Peyer's patch (tissue), 4 donors: ENCODE measurements at regions not wholly inside any gene's neighbourhood (a gene's known extent, or its start where the extent isn't known, plus 50 kb on each side); places are given as distances from the start of the nearest gene placed in this dataset.

Source experiments
- POLR2A ChIP-seq, 2 donors: fragments of 450-650 bp; IDR thresholded peaks; one replicate each; pipeline ENCODE4 v1.5.1; 2017; ENCODE audit warnings: antibody characterized with exemption in 2 of 2, mild to moderate bottlenecking in 2 of 2, moderate library complexity in 2 of 2
- TF ChIP-seq, protein P1 (sequence below), 6 experiments: fragments of 450-650 bp in 4 of 6; fragments of 200-600 bp in 2 of 6; sonication (generic) in 1 of 6; IDR thresholded peaks; one replicate each; pipeline ENCODE4 v1.5.1; 2017 to 2019; ENCODE audit warnings: antibody characterized with exemption in 6 of 6, mild to moderate bottlenecking in 3 of 6, moderate library complexity in 1 of 6

DNA sequence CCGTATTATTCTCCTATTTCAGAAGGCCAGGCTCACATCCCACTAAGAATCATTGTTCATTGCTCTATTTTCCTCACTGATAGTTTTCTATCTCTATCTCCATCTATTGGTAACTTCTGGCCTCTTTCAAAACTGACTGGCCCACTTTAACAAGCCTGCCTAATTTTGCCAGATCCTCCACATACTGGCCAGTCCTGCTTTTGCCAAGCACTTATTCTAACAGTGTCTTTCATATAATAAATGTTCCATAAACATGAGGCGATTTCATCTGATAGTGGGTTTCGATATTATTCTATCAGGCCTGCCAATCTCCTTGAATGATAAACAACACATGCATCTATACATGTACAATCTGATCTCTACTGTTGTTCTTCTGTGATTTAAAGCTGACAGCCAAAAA, 125.9 kb upstream of the KCNH7 start:
- TF ChIP-seq POLR2A (IDR thresholded peaks at IDR 0.05), result no peak
- TF ChIP-seq, protein P1, sequence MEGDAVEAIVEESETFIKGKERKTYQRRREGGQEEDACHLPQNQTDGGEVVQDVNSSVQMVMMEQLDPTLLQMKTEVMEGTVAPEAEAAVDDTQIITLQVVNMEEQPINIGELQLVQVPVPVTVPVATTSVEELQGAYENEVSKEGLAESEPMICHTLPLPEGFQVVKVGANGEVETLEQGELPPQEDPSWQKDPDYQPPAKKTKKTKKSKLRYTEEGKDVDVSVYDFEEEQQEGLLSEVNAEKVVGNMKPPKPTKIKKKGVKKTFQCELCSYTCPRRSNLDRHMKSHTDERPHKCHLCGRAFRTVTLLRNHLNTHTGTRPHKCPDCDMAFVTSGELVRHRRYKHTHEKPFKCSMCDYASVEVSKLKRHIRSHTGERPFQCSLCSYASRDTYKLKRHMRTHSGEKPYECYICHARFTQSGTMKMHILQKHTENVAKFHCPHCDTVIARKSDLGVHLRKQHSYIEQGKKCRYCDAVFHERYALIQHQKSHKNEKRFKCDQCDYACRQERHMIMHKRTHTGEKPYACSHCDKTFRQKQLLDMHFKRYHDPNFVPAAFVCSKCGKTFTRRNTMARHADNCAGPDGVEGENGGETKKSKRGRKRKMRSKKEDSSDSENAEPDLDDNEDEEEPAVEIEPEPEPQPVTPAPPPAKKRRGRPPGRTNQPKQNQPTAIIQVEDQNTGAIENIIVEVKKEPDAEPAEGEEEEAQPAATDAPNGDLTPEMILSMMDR (IDR thresholded peaks at IDR 0.05), result no peak
